Progenitor cell of endocrine pancreas (in vitro differentiated cells): ENCODE measurements at regions not wholly inside any gene's neighbourhood (a gene's known extent, or its start where the extent isn't known, plus 50 kb on each side); places are given as distances from the start of the nearest gene placed in this dataset.
A peak's percentile ranks its signal among the peaks of the same experiment; 100 is the strongest.

Experiments
- DNase-seq: peaks from one replicate; pipeline ENCODE4 v3.0.0; 2021; ENCODE audit warnings: low spot score; ENCODE audit not compliant: unreplicated experiment
- H3K27ac Mint-ChIP-seq: 2 replicates; pipeline ENCODE4 v1.8.0; 2021; ENCODE audit warnings: mild to moderate bottlenecking, moderate library complexity, mixed read lengths
- H3K27me3 Mint-ChIP-seq: 2 replicates; pipeline ENCODE4 v1.8.0; 2021; ENCODE audit warnings: mixed read lengths
- H3K36me3 Mint-ChIP-seq: 2 replicates; pipeline ENCODE4 v1.8.0; 2022; ENCODE audit warnings: mixed read lengths; ENCODE audit not compliant: insufficient read depth
- H3K4me1 Mint-ChIP-seq: 2 replicates; pipeline ENCODE4 v1.8.0; 2021; ENCODE audit warnings: low read depth, mixed read lengths
- H3K4me3 Mint-ChIP-seq: 2 replicates; pipeline ENCODE4 v1.8.0; 2021; ENCODE audit warnings: low read depth, mild to moderate bottlenecking, moderate library complexity, mixed read lengths
- H3K9me3 Mint-ChIP-seq: 2 replicates; pipeline ENCODE4 v1.8.0; 2021; ENCODE audit warnings: low read depth, mixed read lengths
- TF ChIP-seq, protein P1 (sequence below): fragments of 200-600 bp; sonication (generic); IDR thresholded peaks from one replicate; pipeline ENCODE4 v1.5.0; 2021; ENCODE audit warnings: antibody characterized with exemption, mild to moderate bottlenecking; ENCODE audit not compliant: unreplicated experiment

DNA sequence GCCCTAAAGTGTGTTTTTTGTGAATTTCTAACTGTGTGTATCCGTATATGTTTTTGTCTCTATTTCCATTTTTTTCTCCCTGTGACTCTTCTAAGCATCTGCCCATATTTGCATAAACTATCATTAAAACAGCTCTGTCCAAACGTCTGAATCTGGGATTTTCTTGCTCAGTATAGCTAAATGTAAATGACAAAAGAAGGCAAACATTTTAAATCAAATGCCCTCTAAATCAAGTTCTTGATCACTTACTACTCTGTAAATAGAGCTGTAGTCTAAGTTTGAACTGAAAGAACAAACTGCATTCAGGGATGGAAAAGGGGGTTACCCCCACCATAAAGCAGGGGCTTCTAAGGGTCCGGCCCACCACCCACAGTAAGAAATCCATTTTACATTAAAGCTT, 432.0 kb upstream of the FAM241A start:
- no peak overlapping the region for H3K4me3 Mint-ChIP-seq
- H3K9me3 Mint-ChIP-seq: no peaks in the 10 kb centered on the region
- no peak for DNase-seq
- H3K27ac Mint-ChIP-seq: no peak overlapping the region
- H3K27me3 Mint-ChIP-seq: no peaks in the 10 kb centered on the region
- TF ChIP-seq, protein P1, sequence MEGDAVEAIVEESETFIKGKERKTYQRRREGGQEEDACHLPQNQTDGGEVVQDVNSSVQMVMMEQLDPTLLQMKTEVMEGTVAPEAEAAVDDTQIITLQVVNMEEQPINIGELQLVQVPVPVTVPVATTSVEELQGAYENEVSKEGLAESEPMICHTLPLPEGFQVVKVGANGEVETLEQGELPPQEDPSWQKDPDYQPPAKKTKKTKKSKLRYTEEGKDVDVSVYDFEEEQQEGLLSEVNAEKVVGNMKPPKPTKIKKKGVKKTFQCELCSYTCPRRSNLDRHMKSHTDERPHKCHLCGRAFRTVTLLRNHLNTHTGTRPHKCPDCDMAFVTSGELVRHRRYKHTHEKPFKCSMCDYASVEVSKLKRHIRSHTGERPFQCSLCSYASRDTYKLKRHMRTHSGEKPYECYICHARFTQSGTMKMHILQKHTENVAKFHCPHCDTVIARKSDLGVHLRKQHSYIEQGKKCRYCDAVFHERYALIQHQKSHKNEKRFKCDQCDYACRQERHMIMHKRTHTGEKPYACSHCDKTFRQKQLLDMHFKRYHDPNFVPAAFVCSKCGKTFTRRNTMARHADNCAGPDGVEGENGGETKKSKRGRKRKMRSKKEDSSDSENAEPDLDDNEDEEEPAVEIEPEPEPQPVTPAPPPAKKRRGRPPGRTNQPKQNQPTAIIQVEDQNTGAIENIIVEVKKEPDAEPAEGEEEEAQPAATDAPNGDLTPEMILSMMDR: no peak
- peaks cover 19% of the 10 kb centered on the region for H3K4me1 Mint-ChIP-seq
- no peaks in the 10 kb centered on the region for H3K36me3 Mint-ChIP-seq

DNA sequence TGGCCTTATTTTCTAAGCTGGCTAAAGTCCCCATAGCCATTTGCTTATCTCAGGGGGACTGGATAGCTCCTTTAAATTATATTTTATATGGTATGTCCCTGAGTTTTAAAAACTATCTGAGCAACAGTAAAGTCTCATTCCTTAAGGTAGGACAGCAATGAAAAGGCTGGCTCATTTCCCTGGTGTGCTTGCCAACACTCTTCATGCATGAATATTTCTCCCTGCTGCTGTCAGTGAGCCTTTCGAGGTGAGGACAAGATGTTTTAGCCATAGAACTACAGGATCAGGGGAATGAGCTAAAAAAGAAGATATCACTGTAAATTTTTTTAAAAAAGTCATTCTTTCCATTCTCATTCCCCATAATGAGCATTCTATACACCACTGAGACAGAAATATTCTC, 427.3 kb upstream of the FAM241A start:
- no peak for DNase-seq
- TF ChIP-seq, protein P1: no peak
- no peaks in the 10 kb centered on the region for H3K27me3 Mint-ChIP-seq
- H3K36me3 Mint-ChIP-seq: no peaks in the 10 kb centered on the region
- H3K27ac Mint-ChIP-seq: no peak overlapping the region
- no peak overlapping the region for H3K4me3 Mint-ChIP-seq
- peaks cover 32% of the 10 kb centered on the region for H3K4me1 Mint-ChIP-seq
- no peaks in the 10 kb centered on the region for H3K9me3 Mint-ChIP-seq

DNA sequence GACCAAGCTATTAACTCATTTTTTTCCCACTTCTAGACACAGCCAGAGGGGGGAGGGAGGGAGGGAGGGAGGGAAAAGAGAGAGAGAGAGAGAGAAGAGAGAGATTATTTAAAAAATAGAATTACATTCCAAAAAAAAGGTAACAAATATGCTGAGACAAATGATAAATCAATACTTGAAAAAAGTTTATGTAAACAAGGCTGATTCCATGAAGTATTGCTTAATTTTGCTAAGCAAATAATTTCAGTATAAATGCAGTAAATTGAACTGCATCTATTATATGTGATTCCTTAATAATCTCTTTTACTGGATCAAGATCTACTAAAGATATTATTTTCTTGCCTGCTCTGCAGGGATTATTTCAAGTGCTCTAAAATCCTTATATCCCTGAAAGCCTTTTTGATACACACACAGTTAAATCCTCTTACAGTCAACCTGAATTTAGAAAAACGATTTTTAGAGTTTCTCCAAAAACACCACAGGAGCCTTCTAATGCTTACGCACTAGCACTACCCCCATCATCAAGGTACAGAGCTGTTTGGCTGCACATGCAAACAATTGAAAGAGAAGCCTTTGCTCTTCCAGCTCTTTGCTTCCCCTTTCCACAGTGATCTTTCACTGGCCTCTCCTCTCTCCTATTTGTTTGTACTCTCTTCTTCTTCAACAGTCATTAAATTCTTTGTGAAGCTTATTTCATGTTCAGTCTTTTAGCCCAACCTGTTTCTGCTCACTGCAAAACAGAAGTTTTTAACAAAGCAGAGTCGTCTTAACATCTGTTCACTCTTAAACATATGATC, 426.3 kb upstream of the FAM241A start:
- Mint-ChIP-seq H3K36me3 (no peaks in the 10 kb centered on the region), H3K4me3 (no peak overlapping the region), H3K4me1 (peaks cover 29% of the 10 kb centered on the region), H3K27me3 (no peaks in the 10 kb centered on the region), H3K27ac (no peak overlapping the region), H3K9me3 (no peaks in the 10 kb centered on the region)
- no peak for DNase-seq
- TF ChIP-seq, protein P1: no peak

DNA sequence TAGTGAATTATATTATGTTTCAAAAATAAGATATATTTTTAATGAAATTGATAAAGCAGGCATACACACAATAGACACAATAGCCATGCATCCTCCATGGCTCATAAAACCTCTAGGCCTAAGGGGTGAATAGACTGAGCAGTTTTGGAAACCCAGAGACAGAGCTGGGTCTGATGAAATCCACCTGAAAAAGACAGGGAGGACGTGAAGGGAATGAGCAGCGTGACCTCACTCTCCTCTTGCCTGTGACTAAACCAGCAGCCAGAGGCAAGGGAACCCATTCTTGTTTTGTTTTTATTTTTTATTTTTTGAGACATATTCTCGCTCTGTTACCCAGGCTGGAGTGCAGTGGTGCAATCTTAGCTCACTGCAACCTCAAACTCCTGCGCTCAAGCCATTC, 424.4 kb upstream of the FAM241A start:
- H3K4me1 Mint-ChIP-seq: peaks cover 34% of the 10 kb centered on the region
- H3K9me3 Mint-ChIP-seq: no peaks in the 10 kb centered on the region
- H3K27me3 Mint-ChIP-seq: no peaks in the 10 kb centered on the region
- no peak overlapping the region for H3K4me3 Mint-ChIP-seq
- no peaks in the 10 kb centered on the region for H3K36me3 Mint-ChIP-seq
- TF ChIP-seq, protein P1: no peak
- no peak overlapping the region for H3K27ac Mint-ChIP-seq
- no peak for DNase-seq

DNA sequence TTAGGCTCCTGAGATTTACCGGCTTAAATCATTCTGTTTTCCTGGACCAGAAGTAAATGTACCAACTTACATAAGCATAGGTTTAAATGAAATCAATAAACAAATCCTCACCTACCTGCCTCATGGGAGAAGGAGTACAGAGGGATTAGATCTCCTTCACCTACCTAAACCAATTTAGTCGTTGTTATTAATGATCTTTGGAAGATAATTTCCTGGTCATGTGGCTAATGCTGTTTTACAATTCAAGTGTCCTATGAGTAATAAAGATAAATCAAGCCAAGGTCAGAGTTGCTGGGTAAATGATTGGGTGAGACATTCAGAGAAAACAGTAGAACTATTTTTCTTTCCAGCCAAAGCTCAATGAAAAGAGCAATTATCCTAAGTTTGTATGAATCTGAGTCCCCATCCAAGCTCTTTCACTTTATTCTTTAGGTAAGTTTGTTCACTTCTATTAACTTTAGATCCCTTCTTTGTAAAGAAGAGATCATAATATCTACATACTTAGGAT, 423.0 kb upstream of the FAM241A start:
- Mint-ChIP-seq H3K36me3 (no peaks in the 10 kb centered on the region), H3K27ac (peak overlapping the region; percentile 49), H3K27me3 (no peaks in the 10 kb centered on the region), H3K4me1 (peaks cover 34% of the 10 kb centered on the region), H3K4me3 (no peak overlapping the region), H3K9me3 (no peaks in the 10 kb centered on the region)
- no peak for DNase-seq
- TF ChIP-seq, protein P1: no peak
